PC-9 (cell line): ENCODE measurements at regions not wholly inside any gene's neighbourhood (a gene's known extent, or its start where the extent isn't known, plus 50 kb on each side); places are given as distances from the start of the nearest gene placed in this dataset.

Source experiments
- BruUV-seq: library from RNA; stranded (reverse); fragments of 400-500 nt; replicated peaks from 2 replicates; lab custom pipeline; 2021; lab: Mats Ljungman, UMichigan
- CTCF ChIA-PET: fragments of 300-600 bp; sonication (Branson Sonifier 250); formaldehyde crosslinking; loops from one replicate; lab custom pipeline; 2022; ENCODE audit warnings: antibody characterized with exemption; lab: Charles Lee
- POLR2A ChIA-PET: fragments of 300-600 bp; sonication (Branson Sonifier 250); formaldehyde crosslinking; loops from one replicate; lab custom pipeline; 2022; ENCODE audit warnings: antibody characterized with exemption; ENCODE audit not compliant: unreplicated experiment; lab: Charles Lee
- DNase-seq, 2 experiments: peaks; one replicate each; pipeline versions ENCODE4 v3.0.0 to v3.0.0-alpha.2; 2015 to 2022; ENCODE audit warnings: mixed read lengths in 1 of 2
- H2AFZ ChIP-seq: fragments of 200-600 bp; sonication (generic); 2 replicates; pipeline ENCODE4 v1.8.1; 2017; ENCODE audit warnings: antibody characterized with exemption
- H3F3A ChIP-seq: fragments of 200-600 bp; sonication (generic); 2 replicates; pipeline ENCODE4 v1.8.1; 2017; ENCODE audit warnings: antibody characterized with exemption, mild to moderate bottlenecking, low read depth; ENCODE audit not compliant: insufficient read depth
- H3K27ac ChIP-seq: fragments of 200-600 bp; sonication (generic); 2 replicates; pipeline ENCODE4 v1.6.1; 2016; ENCODE audit warnings: mixed run types
- H3K27me3 ChIP-seq: fragments of 200-600 bp; sonication (generic); 2 replicates; pipeline ENCODE4 v1.6.1; 2016; ENCODE audit warnings: low read depth, mixed run types; ENCODE audit not compliant: insufficient read depth
- H3K36me3 ChIP-seq: fragments of 200-600 bp; sonication (generic); 2 replicates; pipeline ENCODE4 v1.6.1; 2016; ENCODE audit warnings: low read depth, mixed run types
- H3K4me1 ChIP-seq: fragments of 200-600 bp; sonication (generic); replicated peaks from 2 replicates; pipeline ENCODE4 v1.6.1; 2016; ENCODE audit warnings: mixed run types; ENCODE audit not compliant: insufficient read depth
- H3K4me2 ChIP-seq: fragments of 200-600 bp; sonication (generic); 2 replicates; pipeline ENCODE4 v1.6.1; 2017; ENCODE audit warnings: mixed run types
- H3K4me3 ChIP-seq: fragments of 200-600 bp; sonication (generic); 2 replicates; pipeline ENCODE4 v1.6.1; 2016; ENCODE audit warnings: mixed run types
- H3K79me2 ChIP-seq: fragments of 200-600 bp; sonication (generic); 2 replicates; pipeline ENCODE4 v1.6.1; 2017; ENCODE audit warnings: low read depth, mixed run types
- H3K9me2 ChIP-seq: fragments of 200-600 bp; sonication (generic); 2 replicates; pipeline ENCODE4 v1.8.1; 2017; ENCODE audit warnings: mild to moderate bottlenecking; ENCODE audit not compliant: insufficient read depth
- H3K9me3 ChIP-seq: fragments of 200-600 bp; sonication (generic); 2 replicates; pipeline ENCODE4 v1.8.1; 2016; ENCODE audit warnings: low read depth; ENCODE audit not compliant: insufficient read depth
- H4K20me1 ChIP-seq: fragments of 200-600 bp; sonication (generic); 2 replicates; pipeline ENCODE4 v1.8.1; 2017; ENCODE audit not compliant: insufficient read depth
- EZH2 ChIP-seq: fragments of 200-600 bp; sonication (generic); IDR thresholded peaks from 2 replicates; pipeline ENCODE4 v1.8.0; 2017; ENCODE audit warnings: antibody characterized with exemption, low read depth
- intact Hi-C: fragments of 100-400 bp; cut with micrococcal nuclease; formaldehyde crosslinking; loops from one replicate; pipeline ENCODE4 v1.10.0; 2022; ENCODE audit not compliant: unreplicated experiment
- TF ChIP-seq, protein P1 (sequence below): fragments of 200-600 bp; sonication (generic); conservative IDR thresholded peaks from 2 replicates; pipeline ENCODE4 v1.6.1; 2017; ENCODE audit warnings: mixed run types, antibody characterized with exemption, mild to moderate bottlenecking, moderate library complexity

DNA sequence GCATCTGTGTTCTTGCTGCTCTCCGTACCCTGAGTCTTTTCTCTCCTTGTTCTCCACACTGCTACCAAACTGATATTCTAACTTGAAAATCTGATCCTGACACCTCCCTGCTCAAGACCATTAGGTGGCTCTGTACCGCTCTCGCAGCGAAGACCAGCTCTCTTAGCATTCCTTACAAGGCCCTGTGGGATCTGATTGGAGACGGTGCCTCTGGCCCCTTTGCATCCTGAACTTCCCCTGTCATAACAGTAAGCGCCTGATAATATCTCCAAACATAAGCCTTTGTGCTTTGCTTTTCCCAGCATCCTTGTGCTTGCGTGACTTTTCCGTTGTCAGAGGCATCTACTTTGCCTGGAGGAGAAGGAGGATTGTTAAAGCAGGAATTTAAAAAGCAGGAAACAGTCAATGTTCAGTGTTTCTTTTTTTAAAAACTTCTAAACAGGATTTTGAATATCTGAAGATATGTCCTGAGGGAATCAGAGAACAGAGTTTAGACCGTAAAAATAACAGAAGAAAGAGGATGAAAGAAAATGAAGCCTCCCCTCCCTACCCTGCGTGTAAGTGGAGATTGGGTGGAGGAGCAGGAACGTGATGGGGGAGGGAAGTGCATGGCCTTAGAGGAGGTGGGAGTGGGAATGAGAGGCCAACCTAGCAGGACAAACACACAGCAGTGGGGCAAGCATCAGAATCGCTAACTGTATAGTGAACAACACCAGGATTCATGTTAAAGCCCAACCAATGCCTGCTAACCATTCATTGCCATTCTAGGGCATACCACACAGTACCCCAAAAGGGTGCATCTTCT, 89.2 kb upstream of the STMND1 start:
- ChIA-PET CTCF (no interaction called here), POLR2A (no interaction called here)
- Histone ChIP-seq H3K9me3 (no peaks in the 10 kb centered on the region), H3K9me2 (no peaks in the 10 kb centered on the region), H3F3A (no peaks in the 10 kb centered on the region), H2AFZ (no peak overlapping the region), H3K36me3 (no peaks in the 10 kb centered on the region), H3K4me3 (no peak overlapping the region), H3K79me2 (no peaks in the 10 kb centered on the region), H3K27me3 (no peaks in the 10 kb centered on the region), H4K20me1 (no peaks in the 10 kb centered on the region), H3K4me2 (no peak overlapping the region), H3K4me1 (0 out of 2 replicates have a peak, but pooled peaks cover 7% of the 10 kb centered on the region), H3K27ac (no peak overlapping the region)
- no TSS peak for BruUV-seq
- TF ChIP-seq EZH2 = no peak
- TF ChIP-seq, protein P1, sequence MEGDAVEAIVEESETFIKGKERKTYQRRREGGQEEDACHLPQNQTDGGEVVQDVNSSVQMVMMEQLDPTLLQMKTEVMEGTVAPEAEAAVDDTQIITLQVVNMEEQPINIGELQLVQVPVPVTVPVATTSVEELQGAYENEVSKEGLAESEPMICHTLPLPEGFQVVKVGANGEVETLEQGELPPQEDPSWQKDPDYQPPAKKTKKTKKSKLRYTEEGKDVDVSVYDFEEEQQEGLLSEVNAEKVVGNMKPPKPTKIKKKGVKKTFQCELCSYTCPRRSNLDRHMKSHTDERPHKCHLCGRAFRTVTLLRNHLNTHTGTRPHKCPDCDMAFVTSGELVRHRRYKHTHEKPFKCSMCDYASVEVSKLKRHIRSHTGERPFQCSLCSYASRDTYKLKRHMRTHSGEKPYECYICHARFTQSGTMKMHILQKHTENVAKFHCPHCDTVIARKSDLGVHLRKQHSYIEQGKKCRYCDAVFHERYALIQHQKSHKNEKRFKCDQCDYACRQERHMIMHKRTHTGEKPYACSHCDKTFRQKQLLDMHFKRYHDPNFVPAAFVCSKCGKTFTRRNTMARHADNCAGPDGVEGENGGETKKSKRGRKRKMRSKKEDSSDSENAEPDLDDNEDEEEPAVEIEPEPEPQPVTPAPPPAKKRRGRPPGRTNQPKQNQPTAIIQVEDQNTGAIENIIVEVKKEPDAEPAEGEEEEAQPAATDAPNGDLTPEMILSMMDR = no peak
- DNase-seq = no peak
- intact Hi-C loops = no loop called here

DNA sequence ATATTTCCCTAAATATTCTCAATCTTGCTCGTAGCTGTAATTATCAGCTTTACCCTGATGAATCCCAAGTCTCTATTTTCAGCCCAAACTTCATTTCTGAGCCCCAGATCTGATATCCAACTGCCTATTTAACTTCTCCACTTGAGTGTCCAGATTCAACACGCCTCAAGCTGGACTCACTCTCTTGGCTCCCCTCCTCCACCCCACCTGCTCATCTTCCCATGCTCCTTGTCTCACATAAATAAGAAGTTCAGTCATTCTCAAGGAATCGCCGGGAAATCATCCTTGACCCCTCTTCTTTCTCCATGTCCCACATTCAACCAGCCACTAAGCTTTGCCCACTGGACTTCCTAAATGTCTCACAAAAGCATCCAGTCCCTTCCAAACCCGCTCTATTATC, 89.9 kb upstream of the STMND1 start:
- BruUV-seq = no TSS peak
- Histone ChIP-seq H3K27me3 (no peaks in the 10 kb centered on the region), H3K9me2 (no peaks in the 10 kb centered on the region), H3F3A (no peaks in the 10 kb centered on the region), H2AFZ (no peak overlapping the region), H3K79me2 (no peaks in the 10 kb centered on the region), H3K4me2 (no peak overlapping the region), H3K4me1 (0 out of 2 replicates have a peak, but pooled peaks cover 7% of the 10 kb centered on the region), H3K36me3 (no peaks in the 10 kb centered on the region), H4K20me1 (no peaks in the 10 kb centered on the region), H3K4me3 (no peak overlapping the region), H3K27ac (no peak overlapping the region), H3K9me3 (peaks cover under 1% of the 10 kb centered on the region; the same call in 1 of the 2 replicates)
- DNase-seq = no peak
- intact Hi-C loops = no loop called here
- ChIA-PET POLR2A (no interaction called here), CTCF (no interaction called here)
- TF ChIP-seq EZH2 = no peak
- TF ChIP-seq, protein P1 = no peak

GRCh38 chr6:17007749-17008148, 94.1 kb upstream of the STMND1 start:
- no TSS peak for BruUV-seq
- H3F3A ChIP-seq = no peaks in the 10 kb centered on the region
- no peaks in the 10 kb centered on the region for H3K9me2 ChIP-seq
- ChIA-PET POLR2A (no interaction called here), CTCF (interaction anchor here (0.6 kb wide), 1 partner anchor 19 kb away, joined by 4 read pairs; no protein-coding TSS in a partner anchor)
- no peaks in the 10 kb centered on the region for H3K79me2 ChIP-seq
- no peak overlapping the region for H2AFZ ChIP-seq
- no peaks in the 10 kb centered on the region for H3K36me3 ChIP-seq
- no peak for DNase-seq
- no peaks in the 10 kb centered on the region for H3K27me3 ChIP-seq
- no peaks in the 10 kb centered on the region for H4K20me1 ChIP-seq
- no peak overlapping the region for H3K4me2 ChIP-seq
- intact Hi-C loops = no loop called here
- peaks cover 7% of the 10 kb centered on the region for H3K9me3 ChIP-seq
- H3K4me3 ChIP-seq = no peak overlapping the region
- TF ChIP-seq EZH2 = no peak
- TF ChIP-seq, protein P1 = no peak
- no peaks in the 10 kb centered on the region for H3K4me1 ChIP-seq
- no peak overlapping the region for H3K27ac ChIP-seq
